ENCODE measurements at regions not wholly inside any gene's neighbourhood (a gene's known extent, or its start where the extent isn't known, plus 50 kb on each side); places are given as distances from the start of the nearest gene placed in this dataset.
A peak's percentile ranks its signal among the peaks of the same experiment; 100 is the strongest.

DNA sequence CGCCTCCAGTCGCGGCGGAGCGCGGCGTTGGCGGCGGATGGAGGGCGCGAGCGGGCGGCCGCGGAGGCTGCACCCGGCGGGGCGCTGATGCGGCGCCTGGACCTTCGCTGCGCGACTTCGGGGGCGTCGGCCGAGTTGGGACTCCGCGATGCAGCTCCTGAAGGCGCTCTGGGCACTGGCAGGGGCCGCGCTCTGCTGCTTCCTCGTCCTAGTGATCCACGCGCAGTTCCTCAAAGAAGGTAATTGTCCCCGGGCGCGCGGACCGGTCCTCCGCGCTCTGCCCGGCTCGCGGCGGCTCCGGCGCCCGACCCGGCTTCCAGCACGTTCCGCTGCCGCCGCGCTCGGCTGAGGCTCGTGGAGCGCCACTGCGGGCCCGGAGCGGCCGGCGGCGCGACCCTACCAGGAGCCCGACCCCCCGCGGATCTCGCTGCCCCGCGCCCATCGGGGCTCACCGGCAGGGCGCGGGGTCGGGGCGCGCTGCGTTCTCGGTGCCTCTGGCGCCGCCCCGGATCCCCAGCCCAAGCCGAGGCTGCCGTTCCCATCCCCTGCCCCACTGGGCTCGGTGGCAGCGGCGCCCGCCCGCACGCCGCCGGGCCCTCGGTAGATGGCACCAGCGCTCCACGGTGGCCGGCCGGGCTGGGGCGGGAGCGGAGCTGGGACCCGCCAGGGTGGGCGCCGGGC lies 1251.2 kb downstream of the BRD1 start:
- FAIRE-seq (no peak), DNase-seq (ENCODE audit: low spot score) (peak; percentile 73)

DNA sequence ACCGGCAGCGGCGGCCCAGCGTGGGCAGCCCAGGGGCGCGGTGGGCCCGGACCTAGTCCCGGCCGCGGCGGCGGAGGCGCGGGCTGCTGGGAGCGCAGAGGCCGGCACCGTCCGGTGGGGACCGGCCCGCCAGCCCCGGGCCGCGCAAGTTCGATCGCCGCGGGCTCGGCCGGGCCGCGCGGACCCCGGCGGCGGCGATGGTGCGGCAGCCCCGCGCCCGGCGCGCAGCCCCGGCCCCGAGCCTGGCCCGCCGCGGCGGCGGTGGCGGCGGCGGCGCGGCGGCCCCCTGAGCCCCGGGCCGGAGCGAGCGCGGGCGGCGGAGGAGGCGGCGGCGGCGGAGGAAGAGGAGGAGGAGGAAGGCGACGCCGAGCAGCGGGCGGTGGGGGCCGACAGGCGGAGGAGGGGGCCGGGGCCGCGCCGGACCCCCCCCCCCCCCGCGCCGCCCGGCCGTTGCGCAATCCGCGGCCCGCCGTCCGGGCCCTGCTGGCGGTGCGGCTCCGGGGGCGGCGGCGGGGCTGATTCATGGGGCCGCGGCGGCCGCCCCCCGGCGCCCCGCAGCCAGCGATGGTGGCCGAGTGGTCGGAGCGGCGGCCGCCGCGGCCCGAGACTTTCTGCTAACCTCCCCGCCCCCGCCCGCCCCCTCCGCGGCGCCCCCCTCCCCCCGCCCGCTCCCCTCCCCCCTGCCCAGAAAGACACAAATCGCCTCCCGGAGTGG lies 1251.9 kb downstream of the BRD1 start:
- no peak for FAIRE-seq
- peak; percentile 55 for DNase-seq (ENCODE audit: low spot score)

DNA sequence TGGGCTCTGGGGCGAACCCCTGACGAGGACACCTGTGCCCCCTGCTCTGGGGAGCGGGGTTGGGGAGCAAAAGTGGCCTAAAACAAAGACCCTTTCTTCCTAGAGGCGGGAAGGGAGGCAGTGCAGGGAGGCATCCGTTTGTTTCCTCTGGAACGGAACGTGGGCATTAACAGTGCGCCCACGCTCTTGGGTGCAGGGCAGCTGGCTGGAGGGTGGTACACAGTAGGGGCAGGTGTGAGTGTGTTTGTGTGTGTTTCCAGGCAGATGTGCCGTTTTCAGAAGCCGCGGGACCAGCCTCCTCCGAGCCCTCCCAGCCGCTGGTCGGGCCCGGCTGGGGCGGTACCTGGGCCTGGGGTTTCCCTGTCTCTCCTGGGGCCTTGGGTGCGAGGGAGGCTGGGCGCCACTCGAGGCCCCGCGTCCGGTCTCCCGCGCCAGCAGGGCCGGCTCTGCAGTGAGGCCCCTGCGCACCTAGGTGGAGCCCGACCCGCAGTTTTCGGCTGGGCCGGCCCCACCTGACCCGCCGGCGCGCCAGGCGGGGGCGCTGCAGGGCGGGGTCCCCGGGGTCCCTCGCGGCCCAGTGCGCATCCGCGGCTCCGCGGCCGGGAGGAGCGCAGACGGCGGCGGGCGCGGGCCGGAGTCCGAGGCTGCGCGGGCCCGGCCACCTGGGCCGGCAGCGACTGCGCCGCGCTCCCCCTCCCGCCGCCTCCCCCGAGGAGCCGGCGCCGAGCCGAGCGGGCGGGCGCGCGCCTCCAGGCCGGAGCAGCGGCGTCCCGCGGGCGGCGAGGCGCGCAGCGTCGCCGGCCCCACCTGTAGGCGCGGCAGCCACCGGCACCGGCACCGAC lies 1252.7 kb downstream of the BRD1 start:
- DNase-seq (ENCODE audit: low spot score) (peak; percentile 97), FAIRE-seq (peak; percentile 53)

DNA sequence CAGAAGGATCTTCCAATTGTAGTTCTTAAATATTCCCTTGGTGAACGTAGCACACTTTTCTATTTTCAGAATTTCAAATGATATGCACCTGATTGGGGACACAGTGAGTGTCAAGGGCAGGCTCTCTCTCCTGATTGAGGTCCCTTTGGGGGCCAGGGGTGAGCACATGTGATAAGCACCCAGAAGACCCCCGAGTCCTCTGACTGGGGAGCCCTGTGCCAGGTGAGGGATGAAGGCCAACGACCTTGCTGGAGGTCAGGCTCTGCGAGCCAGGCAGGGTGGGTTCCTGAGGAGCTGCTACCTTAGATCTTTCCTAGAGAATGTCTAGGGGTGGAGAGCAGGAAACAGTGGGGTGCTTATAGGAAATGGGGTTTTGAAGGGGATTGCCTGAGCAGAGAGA lies 1253.9 kb downstream of the BRD1 start:
- FAIRE-seq, result no peak
- DNase-seq (ENCODE audit: low spot score), result no peak

DNA sequence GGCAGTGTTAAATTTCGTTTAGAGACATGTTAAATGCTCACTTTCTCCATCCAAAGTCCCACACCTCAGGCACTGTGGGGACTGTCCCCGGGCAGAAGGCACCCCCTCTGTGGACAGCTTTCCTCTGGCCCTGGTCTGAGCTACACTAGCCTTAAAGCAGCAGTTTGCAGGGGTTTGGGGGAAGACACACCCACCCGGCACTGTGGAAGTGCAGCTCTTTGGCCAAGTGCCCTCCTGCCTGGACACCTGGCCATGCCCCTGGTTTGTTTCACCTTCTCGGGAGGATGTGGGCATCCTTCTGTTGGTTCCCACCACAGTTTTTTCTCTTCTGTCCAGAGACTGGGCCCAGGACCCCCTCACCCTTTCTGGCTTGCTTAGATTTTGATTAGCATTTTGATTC lies 1254.7 kb downstream of the BRD1 start:
- FAIRE-seq, result no peak

DNA sequence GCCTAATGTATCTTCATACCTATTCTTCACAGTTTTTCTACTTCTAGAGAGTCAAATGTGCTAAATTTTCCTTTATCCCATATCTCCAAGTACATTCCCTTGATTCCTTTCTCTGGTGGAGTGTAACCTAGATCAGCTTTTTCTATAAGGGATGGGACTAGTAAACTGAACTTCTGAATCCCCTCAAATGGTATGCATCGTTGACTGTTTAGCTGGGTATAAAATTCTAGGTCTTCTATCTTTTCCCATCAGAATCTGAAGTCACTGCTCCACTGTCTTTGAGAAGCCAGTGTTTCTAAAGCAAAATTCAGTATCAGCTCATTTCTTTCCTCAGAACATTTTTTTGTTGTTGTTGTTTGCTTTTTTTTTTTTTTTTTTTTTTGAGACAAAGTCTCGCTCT lies 1256.8 kb downstream of the BRD1 start:
- DNase-seq (ENCODE audit: low spot score) (no peak), FAIRE-seq (no peak)

More for the DNA sequence above, 1254.7 kb downstream of the BRD1 start:
- no peak for DNase-seq (ENCODE audit: low spot score)

DNA sequence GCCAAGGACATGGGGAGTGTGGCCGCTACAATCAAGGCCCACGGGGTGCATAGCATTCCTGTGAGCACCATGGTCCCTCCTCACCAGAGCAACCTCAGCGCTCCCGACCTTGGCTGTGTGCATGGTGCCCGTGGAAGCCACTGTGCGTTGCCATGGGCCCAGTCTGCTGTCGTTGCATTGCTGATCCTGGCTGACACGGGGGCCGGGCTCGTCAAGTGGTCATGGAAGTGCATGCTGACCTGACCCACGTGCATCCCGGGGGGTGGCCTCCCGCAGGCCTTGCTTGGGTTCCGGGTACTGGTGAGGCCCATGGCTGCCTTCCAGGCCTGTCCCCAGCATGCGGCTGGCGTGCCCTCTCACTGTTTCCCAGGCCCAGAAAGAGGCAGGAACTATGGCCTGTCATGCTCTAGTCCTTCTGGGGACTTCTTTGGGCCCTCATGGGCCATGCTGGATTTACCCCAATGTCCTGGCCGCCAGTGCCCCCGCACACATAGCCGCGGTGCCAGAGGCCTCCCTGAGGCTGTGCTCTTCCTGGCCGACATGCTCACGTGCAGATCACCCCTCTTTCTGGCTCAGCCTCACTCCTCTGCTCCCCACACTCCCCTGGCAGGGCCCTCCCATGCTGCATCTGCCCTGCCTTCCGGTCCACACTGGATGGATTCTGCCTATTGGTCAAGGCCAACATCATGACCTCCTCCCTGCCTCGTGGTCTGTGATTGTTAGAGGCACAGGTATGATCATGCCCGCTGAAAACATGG lies 1258.0 kb downstream of the BRD1 start:
- FAIRE-seq, result peak; percentile 9
- no peak for DNase-seq (ENCODE audit: low spot score)

DNA sequence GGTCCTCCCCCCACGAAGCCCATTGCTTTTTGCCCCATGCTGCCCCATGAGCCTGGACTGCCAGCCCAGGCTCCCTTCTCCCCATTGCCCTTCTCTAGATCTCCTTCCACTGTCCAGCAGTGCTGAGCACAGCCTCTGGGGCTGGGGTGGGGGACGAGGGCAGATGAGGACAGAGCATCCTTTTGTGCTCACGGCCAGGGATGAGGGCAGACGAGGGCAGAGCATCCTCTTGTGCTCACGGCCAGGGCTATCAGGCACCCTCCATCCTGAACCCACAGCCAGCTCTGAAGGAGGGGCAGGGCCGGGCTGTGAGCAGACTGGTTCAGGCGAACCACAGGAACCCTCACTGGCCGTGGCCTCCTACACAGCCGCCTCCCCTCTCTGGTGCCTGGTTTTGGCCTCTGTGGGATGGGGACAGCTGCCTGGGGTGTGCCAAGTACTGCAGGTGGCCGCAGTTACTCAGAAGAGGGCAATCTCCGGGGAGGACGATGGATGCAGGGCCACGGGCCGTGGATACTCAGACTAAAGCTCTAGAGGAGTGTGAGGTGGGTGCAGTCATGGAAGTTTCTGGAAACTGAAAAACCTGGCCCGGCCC lies 1258.8 kb downstream of the BRD1 start:
- no peak for DNase-seq (ENCODE audit: low spot score)
- FAIRE-seq, result no peak

DNA sequence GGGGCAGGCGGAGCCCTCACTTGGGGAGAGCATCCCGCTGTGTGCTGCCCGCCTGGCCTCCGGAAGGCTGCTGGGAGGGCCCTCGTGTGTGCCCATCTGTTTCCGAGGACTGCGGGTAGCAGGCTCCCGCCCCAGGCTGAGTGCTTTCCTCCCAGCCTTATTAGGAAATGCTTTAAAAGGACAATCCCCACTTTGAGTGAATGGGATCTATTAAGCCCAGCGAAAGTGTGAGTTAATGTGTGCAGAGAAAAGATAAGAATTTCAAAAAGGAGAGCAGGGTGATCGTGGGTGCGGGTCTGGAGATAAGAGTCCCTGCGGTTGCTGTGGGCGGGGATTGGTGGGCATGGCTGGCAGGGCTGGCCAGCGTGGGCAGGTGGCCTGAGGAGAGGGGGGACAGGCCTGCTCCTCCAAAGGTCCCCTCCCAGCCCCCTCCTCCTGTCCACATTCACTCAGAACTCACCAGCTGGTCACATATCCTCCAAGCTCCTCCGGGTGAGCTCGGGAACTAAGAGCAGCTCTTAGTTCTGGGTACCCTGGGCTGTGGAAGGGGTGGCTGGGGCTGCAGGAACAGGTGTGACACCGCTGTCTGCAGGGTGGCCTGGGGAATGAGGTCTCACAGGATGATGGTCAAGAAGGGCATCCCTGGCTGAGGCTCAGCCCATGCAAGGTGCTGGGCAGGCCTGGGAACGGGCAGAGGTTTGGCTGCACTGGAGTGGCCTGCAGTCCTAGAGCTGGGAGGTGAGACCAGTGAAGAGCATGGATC lies 1260.3 kb downstream of the BRD1 start:
- no peak for DNase-seq (ENCODE audit: low spot score)
- FAIRE-seq, result no peak

DNA sequence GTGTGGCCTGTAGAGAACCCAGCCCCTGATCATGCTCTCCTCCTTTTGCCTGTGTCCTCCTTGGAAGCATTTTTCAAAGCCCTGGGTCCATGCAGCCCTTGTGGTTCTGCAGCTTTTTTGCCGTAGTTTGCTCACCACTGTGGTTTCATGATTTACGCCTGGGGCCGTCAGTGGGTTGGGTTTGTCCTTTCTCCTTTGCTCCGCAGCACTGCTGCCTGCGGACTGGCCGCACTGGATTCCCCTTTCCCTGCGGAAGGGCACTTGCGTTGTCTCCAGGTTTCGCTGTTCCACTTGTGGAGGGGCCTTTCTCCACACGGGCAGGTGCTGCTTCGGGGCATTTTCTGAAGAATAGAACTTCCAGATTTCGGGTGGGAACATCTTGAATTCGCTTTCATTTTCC lies 1260.9 kb downstream of the BRD1 start:
- FAIRE-seq (no peak), DNase-seq (ENCODE audit: low spot score) (no peak)

DNA sequence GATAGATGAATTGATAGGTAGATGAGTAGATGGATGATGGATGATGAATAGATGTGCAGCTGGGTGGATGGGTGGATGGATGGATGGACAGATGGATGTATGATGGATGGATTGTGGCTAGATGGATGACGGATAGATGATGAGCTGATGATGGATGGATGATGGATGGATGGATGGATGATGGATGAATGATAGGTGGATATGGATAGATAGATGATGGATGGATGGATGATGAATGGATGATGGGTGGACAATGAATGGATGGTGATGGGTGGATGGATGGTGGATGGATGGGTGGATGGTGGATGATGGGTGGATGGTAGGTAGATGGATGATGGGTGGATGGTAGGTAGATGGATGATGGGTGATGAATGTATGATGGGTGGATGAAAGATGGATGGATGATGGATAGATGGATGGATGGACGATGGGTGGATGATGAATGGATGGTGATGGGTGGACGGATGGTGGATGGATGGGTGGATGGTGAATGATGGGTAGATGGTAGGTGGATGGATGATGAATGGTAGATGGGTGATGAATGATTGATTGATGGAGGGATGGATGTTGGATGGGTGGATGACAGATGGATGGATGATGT lies 1261.7 kb downstream of the BRD1 start:
- FAIRE-seq, result peak; percentile 98
- no peak for DNase-seq (ENCODE audit: low spot score)

DNA sequence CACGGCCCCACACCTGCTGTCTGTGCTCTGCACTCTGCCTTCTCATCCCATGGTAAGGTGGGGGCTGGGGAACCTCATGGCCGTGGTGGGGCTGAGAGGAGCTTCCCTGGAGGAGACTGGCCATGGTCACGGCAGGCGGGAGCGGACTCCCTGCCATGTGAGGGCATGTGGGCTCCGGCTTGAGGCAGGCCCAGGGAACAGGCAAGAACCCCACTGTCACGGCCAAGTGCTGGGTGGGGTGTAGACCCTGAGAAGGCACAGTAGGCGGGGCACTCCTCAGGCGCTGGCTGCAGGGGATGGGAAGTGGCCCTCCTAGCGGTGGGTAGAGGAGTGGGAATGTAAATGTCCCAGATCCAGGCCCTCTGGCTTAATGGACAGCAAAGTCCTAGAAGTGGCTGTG lies 1262.7 kb downstream of the BRD1 start:
- no peak for DNase-seq (ENCODE audit: low spot score)
- FAIRE-seq, result no peak

DNA sequence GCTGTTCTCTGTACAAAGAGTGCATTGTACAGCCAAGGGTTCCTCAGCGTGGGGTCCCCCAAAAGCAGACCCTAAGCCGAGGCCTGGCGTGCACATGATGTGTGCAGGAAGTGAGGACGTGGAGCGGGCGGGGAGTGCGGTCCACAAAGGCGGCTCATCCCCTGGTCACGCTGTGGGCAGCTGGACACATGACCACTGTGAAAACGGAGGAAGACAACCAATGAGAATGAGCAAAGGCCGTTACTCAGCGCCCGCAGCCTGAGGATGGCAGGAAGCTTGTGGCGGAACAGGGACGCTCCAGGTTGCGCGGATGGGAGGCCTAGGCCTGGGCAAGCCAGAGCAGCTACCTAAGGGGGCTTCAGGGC lies 1263.7 kb downstream of the BRD1 start:
- FAIRE-seq (no peak), DNase-seq (ENCODE audit: low spot score) (no peak)

DNA sequence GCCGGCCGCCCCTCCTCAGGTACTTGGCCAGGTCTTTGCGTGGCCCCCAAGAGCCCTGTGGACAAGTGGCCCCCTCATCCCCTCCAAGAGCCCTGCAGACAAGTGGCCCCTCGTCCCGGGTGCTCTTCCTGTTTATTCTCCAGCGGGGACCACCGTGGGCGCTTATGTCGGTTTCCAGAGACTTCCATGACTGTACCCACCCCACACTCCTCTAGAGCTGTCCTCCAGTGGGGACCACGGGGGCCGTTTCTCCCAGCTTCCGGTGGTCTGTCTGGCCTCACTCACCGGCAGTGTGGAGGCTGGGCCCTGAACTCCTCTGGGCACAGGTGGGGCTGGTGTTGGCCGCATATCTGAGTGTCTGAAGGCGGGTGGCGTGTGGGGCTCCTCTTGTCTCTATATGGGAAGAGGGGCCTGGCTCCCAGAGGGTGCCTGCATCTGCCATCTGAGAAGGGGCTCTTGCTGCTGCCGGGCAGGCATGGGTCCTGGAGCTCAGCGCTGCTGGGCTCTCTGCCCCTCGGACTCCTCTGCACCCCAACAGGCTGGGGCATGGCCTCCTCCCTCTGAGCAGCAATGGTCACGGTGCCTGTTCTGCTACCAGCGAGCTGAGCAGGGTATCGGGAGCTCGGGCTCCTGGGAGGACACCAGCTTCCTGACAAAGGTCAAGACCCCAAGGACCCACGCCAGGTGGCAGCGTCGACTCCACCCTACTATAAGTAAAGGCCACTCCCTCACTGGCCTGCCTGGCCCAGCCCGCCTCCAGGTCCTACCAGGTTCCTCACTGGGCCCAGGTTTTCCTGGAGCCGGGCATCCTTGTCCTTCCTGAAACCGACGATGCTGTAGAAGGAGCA lies 1264.3 kb downstream of the BRD1 start:
- no peak for FAIRE-seq

DNA sequence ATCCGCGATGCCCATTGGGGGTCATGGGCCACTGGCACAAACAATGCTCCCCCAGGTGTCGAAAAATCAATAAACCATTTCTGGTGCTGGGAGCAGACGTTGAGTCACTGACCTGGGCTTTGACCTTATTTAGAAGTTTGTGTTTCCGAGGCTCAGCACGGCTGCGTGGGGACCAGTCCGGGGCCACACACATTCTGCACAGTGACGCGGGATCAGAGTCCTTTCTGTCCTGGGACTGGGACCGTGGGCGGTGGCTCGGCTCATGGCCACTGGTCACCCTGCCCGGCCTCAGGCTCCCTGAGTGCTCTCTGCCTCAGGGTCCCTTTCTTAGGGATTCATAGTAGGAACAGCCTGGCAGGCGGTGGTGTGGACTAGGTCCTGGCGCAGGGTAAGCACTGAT lies 1266.0 kb downstream of the BRD1 start:
- FAIRE-seq, result no peak
- DNase-seq (ENCODE audit: low spot score), result no peak

More for the DNA sequence above, 1264.3 kb downstream of the BRD1 start:
- no peak for DNase-seq (ENCODE audit: low spot score)

DNA sequence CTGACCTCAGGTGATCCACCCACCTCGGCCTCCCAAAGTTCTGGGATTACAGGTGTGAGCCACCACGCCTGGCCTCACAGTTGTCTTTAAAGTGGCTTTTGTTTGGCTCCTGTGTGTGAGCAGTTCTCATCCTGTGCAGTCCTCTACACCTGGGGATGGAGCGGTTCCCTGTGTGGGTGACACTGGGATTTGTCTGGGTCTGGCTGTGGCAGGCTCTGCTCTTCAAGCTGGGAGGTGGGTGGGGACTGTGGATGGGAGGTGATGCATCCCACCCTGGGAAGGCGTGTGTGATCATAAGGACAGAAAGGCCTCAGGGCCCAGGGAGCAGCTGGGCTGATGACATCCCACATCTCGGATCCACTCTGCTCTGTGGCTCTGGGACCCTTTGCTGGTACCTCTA lies 1266.8 kb downstream of the BRD1 start:
- DNase-seq (ENCODE audit: low spot score) (no peak), FAIRE-seq (no peak)

DNA sequence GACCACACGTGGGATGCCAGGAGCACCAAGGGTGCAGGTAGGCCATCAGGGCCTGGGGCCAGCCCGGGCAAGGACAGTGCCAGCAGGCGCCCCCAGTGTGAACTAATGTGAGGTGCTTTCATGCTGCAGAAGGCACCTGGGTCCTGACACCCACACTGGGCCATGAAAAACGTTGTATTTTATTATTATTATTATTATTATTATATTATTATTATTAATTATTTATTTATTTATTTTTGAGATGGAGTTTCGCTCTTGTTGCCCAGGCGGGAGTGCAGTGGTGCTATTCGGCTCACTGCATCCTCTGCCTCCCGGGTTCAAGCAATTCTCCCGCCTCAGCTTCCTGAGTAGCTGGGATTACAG lies 1267.3 kb downstream of the BRD1 start:
- DNase-seq (ENCODE audit: low spot score) (no peak), FAIRE-seq (no peak)

DNA sequence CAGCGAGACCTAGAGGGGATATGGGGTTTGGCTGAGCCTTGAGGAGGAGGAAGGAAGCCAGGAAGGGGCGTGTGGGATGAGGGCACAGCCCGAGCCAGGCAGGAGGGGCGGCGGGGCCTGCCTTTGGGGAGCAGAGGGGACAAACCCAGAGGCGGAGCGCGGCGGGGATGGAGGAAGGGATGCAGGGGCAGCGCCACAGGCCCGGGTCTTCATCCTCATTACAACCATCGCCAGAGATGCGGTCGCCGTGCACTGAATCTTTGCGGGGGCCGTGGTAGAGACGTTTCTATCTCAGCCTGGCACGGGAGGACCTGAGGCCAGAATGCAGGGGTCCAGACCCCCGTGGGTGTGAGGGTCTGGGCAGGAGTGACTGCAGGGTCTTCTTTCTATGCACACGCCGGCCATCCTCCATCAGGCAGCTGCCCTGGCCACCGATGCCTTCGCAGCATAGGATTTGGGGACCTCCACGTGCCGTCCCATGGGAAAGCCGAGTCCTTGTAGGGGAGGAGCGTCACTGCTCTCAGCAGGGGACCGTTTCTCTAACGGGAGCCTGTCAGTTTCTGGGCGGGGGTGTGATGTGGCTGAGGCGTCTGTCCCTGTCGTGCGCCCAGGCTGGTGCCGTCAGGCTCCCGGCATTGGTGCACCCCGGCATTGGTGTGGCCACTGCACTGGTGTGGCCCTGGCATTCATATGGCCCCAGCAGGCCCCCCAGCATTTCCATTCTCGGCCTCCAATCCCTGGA lies 1267.9 kb downstream of the BRD1 start:
- DNase-seq (ENCODE audit: low spot score) (no peak), FAIRE-seq (no peak)
